Lower leg skin (tissue), 4 donors: ENCODE measurements at regions not wholly inside any gene's neighbourhood (a gene's known extent, or its start where the extent isn't known, plus 50 kb on each side); places are given as distances from the start of the nearest gene placed in this dataset.

Experiments used
- DNase-seq, 2 donors: peaks; one replicate each; pipeline ENCODE4 v3.0.0-alpha.2; 2019; ENCODE audit warnings: low spot score in 2 of 2
- H3K4me3 ChIP-seq: fragments of 200-600 bp; sonication (generic); 2 replicates; pipeline ENCODE4 v1.5.1; 2017; ENCODE audit warnings: mild to moderate bottlenecking, low read depth; ENCODE audit not compliant: poor library complexity, severe bottlenecking
- CTCF ChIP-seq, 3 donors: fragments of 450-650 bp; IDR thresholded peaks; one replicate each; pipeline ENCODE4 v1.5.1; 2016; ENCODE audit warnings: antibody characterized with exemption in 3 of 3, mild to moderate bottlenecking in 3 of 3, moderate library complexity in 2 of 3
- POLR2A ChIP-seq, 2 donors: fragments of 450-650 bp; IDR thresholded peaks; one replicate each; pipeline ENCODE4 v1.6.1; 2016 to 2017; ENCODE audit warnings: antibody characterized with exemption in 2 of 2, mild to moderate bottlenecking in 1 of 2, moderate library complexity in 1 of 2
- WGBS, 2 donors: methylation state at CpG; one replicate each; pipeline ENCODE4 v1.1.5; 2018; 5-methylcytosine and 5-hydroxymethylcytosine counted together
- intact Hi-C: fragments of 100-400 bp; cut with DNase I; formaldehyde crosslinking; loops from one replicate; pipeline ENCODE4 v1.15.0; 2023; ENCODE audit warnings: low total_unique reads

- no peak for TF ChIP-seq POLR2A (IDR thresholded peaks at IDR 0.05)
- TF ChIP-seq CTCF (IDR thresholded peaks at IDR 0.05), result no peak
- no peak for DNase-seq
- intact Hi-C loops, result loop anchor here (10.0 kb wide), 1 partner anchor 546 kb away; no protein-coding TSS in a partner anchor
- H3K4me3 ChIP-seq, result no peak overlapping the region
- 71 to 76% methylated on average over 1 of the region's 1 CpG for WGBS, 2 donors
Measured at GRCh38 chr7:91630581-91631380, 249.7 kb downstream of the MTERF1 start.

GRCh38 chr7:91632234-91632940, 248.1 kb downstream of the MTERF1 start:
- 59 to 75% methylated on average over 3 of the region's 3 CpGs for WGBS, 2 donors
- intact Hi-C loops, result loop anchor here (10.0 kb wide), 1 partner anchor 548 kb away; no protein-coding TSS in a partner anchor
- DNase-seq, result no peak
- TF ChIP-seq POLR2A (IDR thresholded peaks at IDR 0.05) (no peak), CTCF (IDR thresholded peaks at IDR 0.05) (no peak)
- H3K4me3 ChIP-seq, result no peak overlapping the region

- no peak for DNase-seq
- no peak for TF ChIP-seq POLR2A (IDR thresholded peaks at IDR 0.05)
- no peak for TF ChIP-seq CTCF (IDR thresholded peaks at IDR 0.05)
- H3K4me3 ChIP-seq, result no peak overlapping the region
- 93 to 95% methylated on average over 8 of the region's 8 CpGs for WGBS, 2 donors
- intact Hi-C loops, result loop anchor here (10.0 kb wide), 1 partner anchor 548 kb away; no protein-coding TSS in a partner anchor
Measured at GRCh38 chr7:91633013-91633441, 247.5 kb downstream of the MTERF1 start.

GRCh38 chr7:91634485-91635177, 245.9 kb downstream of the MTERF1 start:
- intact Hi-C loops, result loop anchor here (10.0 kb wide), 1 partner anchor 550 kb away; no protein-coding TSS in a partner anchor
- WGBS, 2 donors, result 55 to 58% methylated on average over 3 of the region's 3 CpGs

More at GRCh38 chr7:91634485-91635177, 245.9 kb downstream of the MTERF1 start:
- no peak for DNase-seq
- TF ChIP-seq CTCF (IDR thresholded peaks at IDR 0.05) (no peak), POLR2A (IDR thresholded peaks at IDR 0.05) (no peak)
- no peak overlapping the region for H3K4me3 ChIP-seq
